ENCODE measurements at regions not wholly inside any gene's neighbourhood (a gene's known extent, or its start where the extent isn't known, plus 50 kb on each side); places are given as distances from the start of the nearest gene placed in this dataset.

- TF ChIP-seq CTCF (IDR thresholded peaks at IDR 0.05; ENCODE audit: low read depth, low read length) (no peak), EZH2phosphoT487 (IDR thresholded peaks at IDR 0.05; ENCODE audit: low read depth) (no peak)
- Histone ChIP-seq H3K4me2 (ENCODE audit: low read length) (no peak overlapping the region), H3K9me3 (ENCODE audit: insufficient read depth, low read length) (no peaks in the 10 kb centered on the region), H3K9ac (ENCODE audit: low read length) (no peak overlapping the region), H3K27ac (ENCODE audit: low read length) (no peak overlapping the region), H3K4me3 (ENCODE audit: low read length) (no peak overlapping the region), H2AFZ (ENCODE audit: low read depth, low read length) (no peak overlapping the region), H3K36me3 (replicated peaks; ENCODE audit: low read depth, low read length) (no peaks in the 10 kb centered on the region), H4K20me1 (ENCODE audit: insufficient read depth, low read length) (no peaks in the 10 kb centered on the region), H3K27me3 (ENCODE audit: low read depth, low read length) (peaks cover 12% of the 10 kb centered on the region; the same call in 1 of the 2 replicates), H3K79me2 (ENCODE audit: low read length) (no peaks in the 10 kb centered on the region), H3K4me1 (ENCODE audit: low read length) (no peaks in the 10 kb centered on the region)
Measured at GRCh38 chr13:44815623-44816022, 173.6 kb downstream of the NUFIP1 start.

DNA sequence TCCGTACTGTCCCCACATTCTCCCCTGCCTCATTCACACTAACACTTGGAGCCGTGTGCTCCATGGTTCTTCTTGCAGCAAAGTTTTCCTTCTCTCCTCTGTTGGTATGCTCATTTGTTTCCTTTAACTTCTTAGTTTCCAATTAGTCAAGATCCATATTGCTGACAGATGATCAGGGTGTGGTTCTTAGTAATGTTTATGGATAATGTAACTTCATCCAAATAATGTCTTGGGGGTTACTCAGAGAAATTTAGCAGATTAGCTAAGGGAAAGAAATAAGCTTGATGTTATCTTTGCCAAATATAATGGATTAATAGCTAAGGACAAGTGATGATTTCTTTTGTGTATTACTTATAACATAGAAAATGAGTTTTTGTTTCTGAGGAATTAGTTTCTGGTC, 174.4 kb downstream of the NUFIP1 start:
- H3K27ac ChIP-seq (ENCODE audit: low read length), result no peak overlapping the region
- H3K4me2 ChIP-seq (ENCODE audit: low read length), result no peak overlapping the region
- no peak overlapping the region for H3K9ac ChIP-seq (ENCODE audit: low read length)

DNA sequence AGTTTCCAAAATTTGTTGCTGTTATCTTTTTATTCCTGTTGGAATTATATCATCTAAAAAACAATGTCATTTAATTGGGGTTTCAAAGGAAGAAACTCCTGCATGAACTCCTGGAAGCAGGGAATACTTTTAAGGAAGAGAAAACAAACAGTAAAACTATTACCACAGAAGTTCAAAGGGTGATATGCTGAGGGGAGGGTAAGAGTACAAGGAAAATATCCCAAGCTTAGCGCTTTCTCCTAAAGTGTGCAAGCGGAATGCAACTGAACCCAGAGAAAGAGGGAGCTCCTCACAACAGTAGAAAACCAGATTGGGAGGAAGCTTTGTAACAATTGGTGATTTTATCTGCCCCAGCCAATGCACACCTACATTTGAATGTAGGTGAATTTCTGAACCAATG, 175.1 kb downstream of the NUFIP1 start:
- Histone ChIP-seq H3K4me2 (ENCODE audit: low read length) (no peak overlapping the region), H3K27me3 (ENCODE audit: low read depth, low read length) (peaks cover 7% of the 10 kb centered on the region; the same call in 1 of the 2 replicates), H3K9me3 (ENCODE audit: insufficient read depth, low read length) (no peaks in the 10 kb centered on the region), H3K79me2 (ENCODE audit: low read length) (no peaks in the 10 kb centered on the region), H3K36me3 (replicated peaks; ENCODE audit: low read depth, low read length) (no peaks in the 10 kb centered on the region), H3K27ac (ENCODE audit: low read length) (no peak overlapping the region), H3K4me1 (ENCODE audit: low read length) (no peaks in the 10 kb centered on the region), H2AFZ (ENCODE audit: low read depth, low read length) (no peak overlapping the region), H4K20me1 (ENCODE audit: insufficient read depth, low read length) (no peaks in the 10 kb centered on the region), H3K9ac (ENCODE audit: low read length) (no peak overlapping the region), H3K4me3 (ENCODE audit: low read length) (no peak overlapping the region)
- no peak for TF ChIP-seq CTCF (IDR thresholded peaks at IDR 0.05; ENCODE audit: low read depth, low read length)
- TF ChIP-seq EZH2phosphoT487 (IDR thresholded peaks at IDR 0.05; ENCODE audit: low read depth), result no peak

More for the DNA sequence above, 174.4 kb downstream of the NUFIP1 start:
- Histone ChIP-seq H3K4me3 (ENCODE audit: low read length) (no peak overlapping the region), H2AFZ (ENCODE audit: low read depth, low read length) (no peak overlapping the region), H3K36me3 (replicated peaks; ENCODE audit: low read depth, low read length) (no peaks in the 10 kb centered on the region), H4K20me1 (ENCODE audit: insufficient read depth, low read length) (no peaks in the 10 kb centered on the region), H3K4me1 (ENCODE audit: low read length) (no peaks in the 10 kb centered on the region), H3K27me3 (ENCODE audit: low read depth, low read length) (peaks cover 7% of the 10 kb centered on the region; the same call in 1 of the 2 replicates), H3K79me2 (ENCODE audit: low read length) (no peaks in the 10 kb centered on the region), H3K9me3 (ENCODE audit: insufficient read depth, low read length) (no peaks in the 10 kb centered on the region)
- TF ChIP-seq CTCF (IDR thresholded peaks at IDR 0.05; ENCODE audit: low read depth, low read length) (no peak), EZH2phosphoT487 (IDR thresholded peaks at IDR 0.05; ENCODE audit: low read depth) (no peak)

GRCh38 chr13:44812818-44813217, 176.5 kb downstream of the NUFIP1 start:
- Histone ChIP-seq H3K36me3 (replicated peaks; ENCODE audit: low read depth, low read length) (no peaks in the 10 kb centered on the region), H3K9me3 (ENCODE audit: insufficient read depth, low read length) (no peaks in the 10 kb centered on the region), H3K79me2 (ENCODE audit: low read length) (no peaks in the 10 kb centered on the region), H3K27ac (ENCODE audit: low read length) (no peak overlapping the region), H4K20me1 (ENCODE audit: insufficient read depth, low read length) (no peaks in the 10 kb centered on the region), H3K27me3 (ENCODE audit: low read depth, low read length) (peaks cover 7% of the 10 kb centered on the region; the same call in 1 of the 2 replicates), H3K9ac (ENCODE audit: low read length) (no peak overlapping the region), H3K4me3 (ENCODE audit: low read length) (no peak overlapping the region), H3K4me1 (ENCODE audit: low read length) (no peaks in the 10 kb centered on the region), H2AFZ (ENCODE audit: low read depth, low read length) (no peak overlapping the region), H3K4me2 (ENCODE audit: low read length) (no peak overlapping the region)
- TF ChIP-seq CTCF (IDR thresholded peaks at IDR 0.05; ENCODE audit: low read depth, low read length) (no peak), EZH2phosphoT487 (IDR thresholded peaks at IDR 0.05; ENCODE audit: low read depth) (no peak)
